ENCODE measurements at regions not wholly inside any gene's neighbourhood (a gene's known extent, or its start where the extent isn't known, plus 50 kb on each side); places are given as distances from the start of the nearest gene placed in this dataset.
"Not testable (repeated sequence)": the region's sequence is repeated elsewhere in the genome, so short reads cannot be mapped to it uniquely, and the experiment has no call there.

GRCh38 chr5:124172389-124173003 is 573.9 kb downstream of the ZNF608 start:
- no peak for DNase-seq (ENCODE audit: low read depth in 2 of 2)
- Histone ChIP-seq H3K4me3 (replicated peaks in 1 of 4; ENCODE audit: control extremely low read depth in 1 of 4, insufficient read depth in 1 of 4, low read depth in 3 of 4, low read length in 4 of 4) (no peak overlapping the region), H3K27me3 (ENCODE audit: control insufficient read depth, insufficient read depth, low read length) (no peaks in the 10 kb centered on the region), H3K4me1 (ENCODE audit: control insufficient read depth, extremely low read depth, insufficient read depth, low read length) (no peaks in the 10 kb centered on the region), H3K4me2 (ENCODE audit: extremely low read depth, insufficient read depth, low read length) (no peak overlapping the region), H3K9ac (ENCODE audit: insufficient read depth, low read length) (no peak overlapping the region), H2AFZ (ENCODE audit: low read length) (no peak overlapping the region), H4K20me1 (ENCODE audit: control insufficient read depth, extremely low read depth, insufficient read depth, low read length) (no peaks in the 10 kb centered on the region), H3K9me3 (ENCODE audit: control insufficient read depth, insufficient read depth, low read depth, low read length) (no peaks in the 10 kb centered on the region), H3K36me3 (ENCODE audit: control insufficient read depth, insufficient read depth, low read length) (no peaks in the 10 kb centered on the region), H3K79me2 (ENCODE audit: control insufficient read depth, insufficient read depth, low read length) (no peaks in the 10 kb centered on the region), H3K27ac (ENCODE audit: insufficient read depth, low read length) (no peak overlapping the region)
- TF ChIP-seq CTCF (conservative IDR thresholded peaks at IDR 0.05 in 1 of 2, IDR thresholded peaks at IDR 0.05 in 1 of 2; ENCODE audit: low read depth in 1 of 2, low read length in 2 of 2), result no peak
- TF ChIP-seq EZH2 (IDR thresholded peaks at IDR 0.05; ENCODE audit: low read length, missing control alignments), result no peak

- H3K36me3 ChIP-seq (ENCODE audit: control insufficient read depth, insufficient read depth, low read length); H2AFZ ChIP-seq (ENCODE audit: low read length); H3K4me1 ChIP-seq (ENCODE audit: control insufficient read depth, extremely low read depth, insufficient read depth, low read length); H3K4me2 ChIP-seq (ENCODE audit: extremely low read depth, insufficient read depth, low read length); H3K27me3 ChIP-seq (ENCODE audit: control insufficient read depth, insufficient read depth, low read length); H3K79me2 ChIP-seq (ENCODE audit: control insufficient read depth, insufficient read depth, low read length); H3K9me3 ChIP-seq (ENCODE audit: control insufficient read depth, insufficient read depth, low read depth, low read length); H4K20me1 ChIP-seq (ENCODE audit: control insufficient read depth, extremely low read depth, insufficient read depth, low read length); H3K9ac ChIP-seq (ENCODE audit: insufficient read depth, low read length); DNase-seq (ENCODE audit: low read depth in 2 of 2); H3K4me3 ChIP-seq (replicated peaks in 1 of 4; ENCODE audit: control extremely low read depth in 1 of 4, insufficient read depth in 1 of 4, low read depth in 3 of 4, low read length in 4 of 4); H3K27ac ChIP-seq (ENCODE audit: insufficient read depth, low read length): not testable (repeated sequence)
These were observed 578.3 kb downstream of the ZNF608 start for GRCh38 chr5:124168093-124168492.

- Histone ChIP-seq H3K27ac (ENCODE audit: insufficient read depth, low read length) (no peak overlapping the region), H2AFZ (ENCODE audit: low read length) (peak overlapping the region; percentile 60), H3K27me3 (ENCODE audit: control insufficient read depth, insufficient read depth, low read length) (no peaks in the 10 kb centered on the region), H3K36me3 (ENCODE audit: control insufficient read depth, insufficient read depth, low read length) (no peaks in the 10 kb centered on the region), H3K4me3 (replicated peaks in 1 of 4; ENCODE audit: control extremely low read depth in 1 of 4, insufficient read depth in 1 of 4, low read depth in 3 of 4, low read length in 4 of 4) (peak overlapping the region in 1 of 4 experiments; percentile 32), H3K9me3 (ENCODE audit: control insufficient read depth, insufficient read depth, low read depth, low read length) (no peaks in the 10 kb centered on the region), H3K4me1 (ENCODE audit: control insufficient read depth, extremely low read depth, insufficient read depth, low read length) (no peaks in the 10 kb centered on the region), H3K9ac (ENCODE audit: insufficient read depth, low read length) (no peak overlapping the region), H3K79me2 (ENCODE audit: control insufficient read depth, insufficient read depth, low read length) (no peaks in the 10 kb centered on the region), H3K4me2 (ENCODE audit: extremely low read depth, insufficient read depth, low read length) (peak overlapping the region; percentile 34), H4K20me1 (ENCODE audit: control insufficient read depth, extremely low read depth, insufficient read depth, low read length) (no peaks in the 10 kb centered on the region)
- peak in 1 of 2 donors; percentile 63 for DNase-seq (ENCODE audit: low read depth in 2 of 2)
- TF ChIP-seq CTCF (conservative IDR thresholded peaks at IDR 0.05 in 1 of 2, IDR thresholded peaks at IDR 0.05 in 1 of 2; ENCODE audit: low read depth in 1 of 2, low read length in 2 of 2) (no peak), EZH2 (IDR thresholded peaks at IDR 0.05; ENCODE audit: low read length, missing control alignments) (no peak)
These were observed 583.5 kb downstream of the ZNF608 start for GRCh38 chr5:124162767-124163532.

Measured in fibroblast of lung (primary cell).